Activated naive CD4-positive, alpha-beta T cell treated with anti-CD3 and anti-CD28 coated beads, Interleukin-2, amount 50 U/mL, for 72 hours (primary cell): ENCODE measurements at regions not wholly inside any gene's neighbourhood (a gene's known extent, or its start where the extent isn't known, plus 50 kb on each side); places are given as distances from the start of the nearest gene placed in this dataset.

Experiments
- ATAC-seq, 2 donors: fragments of 150-1000 bp; cut with Tn5 transposase; 2 replicates each; pipeline ENCODE4 v1.10.0; 2021; ENCODE audit warnings: mild to moderate bottlenecking in 2 of 2, moderate library complexity in 2 of 2
- DNase-seq, 2 donors: peaks; one replicate each; pipeline ENCODE4 v3.0.0; 2021 to 2022; ENCODE audit warnings: low spot score in 2 of 2
- H3K27ac Mint-ChIP-seq, 2 donors: one replicate each; pipeline ENCODE4 v1.8.0; 2022; ENCODE audit warnings: mild to moderate bottlenecking in 2 of 2, mixed read lengths in 2 of 2
- H3K36me3 Mint-ChIP-seq, 2 donors: one replicate each; pipeline ENCODE4 v1.8.0; 2022; ENCODE audit warnings: mixed read lengths in 2 of 2
- H3K9me3 Mint-ChIP-seq, 2 donors: one replicate each; pipeline ENCODE4 v1.8.0; 2022; ENCODE audit warnings: mixed read lengths in 2 of 2

- ATAC-seq (no peak), DNase-seq (no peak)
Observed at GRCh38 chr2:45137966-45138695, 128.9 kb upstream of the SIX2 start.

GRCh38 chr2:45134726-45135125 lies 125.5 kb upstream of the SIX2 start:
- no peak for DNase-seq
- no peaks in the 10 kb centered on the region for H3K9me3 Mint-ChIP-seq
- no peak overlapping the region for H3K27ac Mint-ChIP-seq
- H3K36me3 Mint-ChIP-seq = no peaks in the 10 kb centered on the region
- ATAC-seq = no peak

More at GRCh38 chr2:45137966-45138695, 128.9 kb upstream of the SIX2 start:
- peaks cover 0 to under 1% of the 10 kb centered on the region in 2 donors for H3K36me3 Mint-ChIP-seq
- H3K27ac Mint-ChIP-seq = no peak overlapping the region
- no peaks in the 10 kb centered on the region for H3K9me3 Mint-ChIP-seq

GRCh38 chr2:45134014-45134413 lies 124.8 kb upstream of the SIX2 start:
- H3K9me3 Mint-ChIP-seq = no peaks in the 10 kb centered on the region
- H3K36me3 Mint-ChIP-seq = no peaks in the 10 kb centered on the region
- no peak overlapping the region for H3K27ac Mint-ChIP-seq
- no peak for DNase-seq
- ATAC-seq = no peak

GRCh38 chr2:45132551-45132950 lies 123.3 kb upstream of the SIX2 start:
- no peak overlapping the region for H3K27ac Mint-ChIP-seq
- H3K36me3 Mint-ChIP-seq = no peaks in the 10 kb centered on the region
- ATAC-seq = no peak
- H3K9me3 Mint-ChIP-seq = no peaks in the 10 kb centered on the region
- no peak for DNase-seq

- DNase-seq (no peak), ATAC-seq (no peak)
- Mint-ChIP-seq H3K9me3 (no peaks in the 10 kb centered on the region), H3K27ac (no peak overlapping the region), H3K36me3 (no peaks in the 10 kb centered on the region)
Observed at GRCh38 chr2:45131587-45131986, 122.3 kb upstream of the SIX2 start.

GRCh38 chr2:45130736-45131135 lies 121.5 kb upstream of the SIX2 start:
- Mint-ChIP-seq H3K27ac (no peak overlapping the region), H3K9me3 (no peaks in the 10 kb centered on the region), H3K36me3 (no peaks in the 10 kb centered on the region)
- ATAC-seq (no peak), DNase-seq (no peak)

GRCh38 chr2:45128580-45128997 lies 119.3 kb upstream of the SIX2 start:
- Mint-ChIP-seq H3K9me3 (no peaks in the 10 kb centered on the region), H3K27ac (no peak overlapping the region), H3K36me3 (no peaks in the 10 kb centered on the region)
- ATAC-seq = no peak
- no peak for DNase-seq

- no peaks in the 10 kb centered on the region for H3K9me3 Mint-ChIP-seq
- DNase-seq = no peak
- H3K27ac Mint-ChIP-seq = no peak overlapping the region
- ATAC-seq = no peak
- H3K36me3 Mint-ChIP-seq = no peaks in the 10 kb centered on the region
Observed at GRCh38 chr2:45127891-45128290, 118.6 kb upstream of the SIX2 start.

GRCh38 chr2:45127321-45127720 lies 118.1 kb upstream of the SIX2 start:
- Mint-ChIP-seq H3K36me3 (no peaks in the 10 kb centered on the region), H3K9me3 (no peaks in the 10 kb centered on the region), H3K27ac (no peak overlapping the region)
- no peak for DNase-seq
- no peak for ATAC-seq

GRCh38 chr2:45125232-45125631 lies 116.0 kb upstream of the SIX2 start:
- DNase-seq = no peak
- Mint-ChIP-seq H3K9me3 (no peaks in the 10 kb centered on the region), H3K36me3 (no peaks in the 10 kb centered on the region), H3K27ac (no peak overlapping the region)
- ATAC-seq = no peak

GRCh38 chr2:45124456-45124855 lies 115.2 kb upstream of the SIX2 start:
- no peak for DNase-seq
- no peaks in the 10 kb centered on the region for H3K36me3 Mint-ChIP-seq

GRCh38 chr2:45123521-45124191 lies 114.4 kb upstream of the SIX2 start:
- ATAC-seq = no peak
- Mint-ChIP-seq H3K27ac (no peak overlapping the region), H3K9me3 (no peaks in the 10 kb centered on the region), H3K36me3 (no peaks in the 10 kb centered on the region)
- no peak for DNase-seq

More at GRCh38 chr2:45124456-45124855, 115.2 kb upstream of the SIX2 start:
- H3K27ac Mint-ChIP-seq = no peak overlapping the region
- no peak for ATAC-seq
- no peaks in the 10 kb centered on the region for H3K9me3 Mint-ChIP-seq

- ATAC-seq (no peak), DNase-seq (no peak)
- H3K36me3 Mint-ChIP-seq = no peaks in the 10 kb centered on the region
- no peaks in the 10 kb centered on the region for H3K9me3 Mint-ChIP-seq
- H3K27ac Mint-ChIP-seq = no peak overlapping the region
Observed at GRCh38 chr2:45123065-45123464, 113.8 kb upstream of the SIX2 start.

GRCh38 chr2:45121236-45121927 lies 112.1 kb upstream of the SIX2 start:
- no peak overlapping the region for H3K27ac Mint-ChIP-seq
- DNase-seq (no peak), ATAC-seq (no peak)
- no peaks in the 10 kb centered on the region for H3K9me3 Mint-ChIP-seq
- H3K36me3 Mint-ChIP-seq = no peaks in the 10 kb centered on the region

- Mint-ChIP-seq H3K36me3 (no peaks in the 10 kb centered on the region), H3K27ac (no peak overlapping the region), H3K9me3 (no peaks in the 10 kb centered on the region)
- no peak for DNase-seq
- no peak for ATAC-seq
Observed at GRCh38 chr2:45120546-45120945, 111.3 kb upstream of the SIX2 start.

GRCh38 chr2:45119855-45120254 lies 110.6 kb upstream of the SIX2 start:
- ATAC-seq = no peak
- no peak for DNase-seq
- Mint-ChIP-seq H3K36me3 (no peaks in the 10 kb centered on the region), H3K9me3 (no peaks in the 10 kb centered on the region), H3K27ac (no peak overlapping the region)

- ATAC-seq (no peak), DNase-seq (no peak)
- H3K27ac Mint-ChIP-seq = no peak overlapping the region
- H3K9me3 Mint-ChIP-seq = no peaks in the 10 kb centered on the region
- no peaks in the 10 kb centered on the region for H3K36me3 Mint-ChIP-seq
Observed at GRCh38 chr2:45119038-45119437, 109.8 kb upstream of the SIX2 start.
